GM12891 (cell line): ENCODE measurements at regions not wholly inside any gene's neighbourhood (a gene's known extent, or its start where the extent isn't known, plus 50 kb on each side); places are given as distances from the start of the nearest gene placed in this dataset.

Experiments used
- DNase-seq: peaks from one replicate; pipeline ENCODE4 v3.0.0; 2011; ENCODE audit warnings: low spot score; ENCODE audit not compliant: insufficient read length
- FAIRE-seq: peaks from 2 replicates; lab custom pipeline; 2011; peaks lifted over from hg19 to GRCh38; lab: Jason Lieb, UNC
- PAX5 ChIP-seq: IDR thresholded peaks from 2 replicates; pipeline ENCODE4 v1.6.1; 2011; ENCODE audit warnings: low read length, moderate library complexity, mild to moderate bottlenecking; ENCODE audit not compliant: insufficient read depth, severe bottlenecking
- POLR2A ChIP-seq: IDR thresholded peaks from 2 replicates; pipeline ENCODE4 v1.6.1; 2011; ENCODE audit warnings: low read depth, low read length, control low read depth
- POLR2AphosphoS5 ChIP-seq: IDR thresholded peaks from 2 replicates; pipeline ENCODE4 v1.6.1; 2011; ENCODE audit warnings: low read depth, low read length, control low read depth
- POU2F2 ChIP-seq: IDR thresholded peaks from 2 replicates; pipeline ENCODE4 v1.6.1; 2011; ENCODE audit warnings: low read depth, mild to moderate bottlenecking, control low read depth, low read length, moderate library complexity
- SPI1 ChIP-seq: IDR thresholded peaks from 2 replicates; pipeline ENCODE4 v1.6.1; 2011; ENCODE audit warnings: low read depth, low read length, control low read depth
- TAF1 ChIP-seq: IDR thresholded peaks from 2 replicates; pipeline ENCODE4 v1.6.1; 2011; ENCODE audit warnings: low read depth, low read length, control low read depth

DNA sequence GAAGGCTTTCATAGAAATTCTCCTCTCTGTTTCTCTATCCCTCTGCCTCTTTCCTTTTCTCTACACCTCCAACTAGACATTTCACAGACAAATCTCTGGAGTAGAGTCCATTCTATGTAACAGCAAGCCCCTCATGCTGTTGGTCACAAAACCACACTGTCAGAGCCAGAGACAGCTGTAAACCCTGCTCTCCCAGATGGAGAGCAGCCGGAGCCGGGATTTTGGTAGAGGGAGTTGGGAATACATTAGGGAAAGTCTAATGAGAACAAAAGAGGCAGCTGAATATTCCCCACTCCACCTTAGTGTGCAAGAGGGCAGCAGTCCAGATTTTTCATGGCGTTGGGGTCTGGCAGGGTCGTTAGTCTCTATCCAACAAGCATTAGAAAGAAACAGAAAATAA, 68.3 kb upstream of the EDN1 start:
- no peak for FAIRE-seq
- TF ChIP-seq TAF1 (no peak), POLR2A (no peak), POU2F2 (no peak), SPI1 (no peak), PAX5 (no peak)
- DNase-seq: no peak

DNA sequence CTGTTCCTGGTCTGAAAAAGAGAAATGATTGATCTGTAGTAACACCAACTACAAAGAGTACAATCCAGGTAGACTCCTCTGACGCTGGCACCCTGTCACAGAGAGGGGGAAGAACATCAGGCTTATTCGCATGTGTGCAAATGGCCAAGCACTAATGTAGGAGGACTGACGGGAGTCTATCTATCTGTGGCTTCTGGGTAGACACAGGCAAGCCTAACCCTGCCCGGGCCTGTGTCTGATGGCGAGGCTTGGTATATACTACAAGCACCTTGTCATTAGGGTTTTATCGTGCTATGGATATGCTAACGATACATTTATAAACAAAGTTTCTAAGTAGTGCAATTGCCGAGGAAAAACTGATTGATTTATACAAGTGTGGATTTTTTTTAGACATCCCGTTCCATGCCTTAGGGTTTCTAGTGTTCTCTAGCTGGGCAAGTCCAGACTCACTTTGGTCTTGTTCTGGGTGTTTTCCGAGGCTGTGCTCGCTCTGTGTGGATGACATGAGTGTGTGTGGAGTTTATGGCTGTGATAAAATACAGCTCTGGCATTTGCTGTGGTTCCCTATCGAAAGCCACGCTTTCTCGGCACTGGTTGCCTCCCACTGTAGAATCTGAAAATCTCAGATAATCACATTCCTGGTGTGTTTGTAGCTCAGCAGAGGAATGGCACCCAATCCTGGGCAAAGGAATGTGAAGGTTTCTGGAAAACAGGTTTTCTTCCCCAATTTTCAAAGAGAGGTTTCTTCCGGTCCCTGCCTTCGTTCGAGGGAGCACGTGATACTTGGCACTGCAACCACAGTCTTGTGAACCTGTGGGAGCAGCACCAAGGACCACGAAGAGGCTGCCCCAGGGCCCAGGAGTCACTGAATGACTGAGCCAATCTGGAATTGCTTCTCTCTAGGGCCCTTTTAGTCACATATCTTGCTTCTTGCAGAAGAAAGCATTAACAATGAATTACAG, 67.5 kb upstream of the EDN1 start:
- DNase-seq (no peak), FAIRE-seq (no peak)
- TF ChIP-seq POLR2AphosphoS5: no peak
- no peak for TF ChIP-seq PAX5
- no peak for TF ChIP-seq POU2F2
- no peak for TF ChIP-seq TAF1
- no peak for TF ChIP-seq POLR2A
- TF ChIP-seq SPI1: no peak

DNA sequence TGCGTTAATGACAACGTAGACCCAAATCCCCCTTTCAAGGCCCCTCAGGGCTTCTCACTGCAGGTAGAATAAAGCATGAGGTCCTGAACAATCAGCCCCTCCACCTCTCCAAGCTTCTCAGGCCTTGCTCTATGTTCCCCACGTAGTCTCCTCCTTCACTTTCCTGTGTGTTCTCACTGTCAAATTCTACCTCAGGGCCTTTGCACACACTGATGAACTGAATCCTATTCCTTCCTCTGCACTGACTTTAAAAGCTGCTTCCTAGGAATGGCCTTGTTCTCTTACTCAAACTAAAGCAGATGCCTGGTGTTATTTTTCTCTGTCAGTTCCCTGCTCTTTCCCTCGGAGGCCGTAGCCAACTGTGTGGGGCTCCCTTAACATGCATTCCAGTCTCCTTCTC, 66.8 kb upstream of the EDN1 start:
- TF ChIP-seq PAX5 (no peak), SPI1 (no peak), POLR2A (no peak), POLR2AphosphoS5 (no peak), POU2F2 (no peak)
- DNase-seq (no peak), FAIRE-seq (no peak)

DNA sequence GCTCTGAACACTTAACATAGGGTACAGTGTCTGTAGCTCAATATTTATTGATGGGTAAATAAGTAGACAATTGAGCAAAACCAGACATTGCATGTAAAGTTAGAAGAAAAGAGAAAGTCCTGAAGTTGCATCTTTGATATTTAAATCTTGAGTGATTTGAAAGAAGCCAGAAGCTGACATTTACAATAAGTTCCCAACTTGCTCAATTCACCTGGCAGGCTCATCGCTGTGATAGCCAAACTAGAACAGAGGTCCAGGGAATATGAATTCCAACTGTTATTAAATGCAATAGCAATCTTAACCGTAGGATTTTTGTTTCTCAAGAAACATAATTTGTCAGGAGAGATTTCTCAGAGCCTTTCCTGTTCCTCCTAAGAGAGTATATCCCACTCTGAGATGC, 65.9 kb upstream of the EDN1 start:
- TF ChIP-seq TAF1: no peak
- DNase-seq (no peak), FAIRE-seq (no peak)

DNA sequence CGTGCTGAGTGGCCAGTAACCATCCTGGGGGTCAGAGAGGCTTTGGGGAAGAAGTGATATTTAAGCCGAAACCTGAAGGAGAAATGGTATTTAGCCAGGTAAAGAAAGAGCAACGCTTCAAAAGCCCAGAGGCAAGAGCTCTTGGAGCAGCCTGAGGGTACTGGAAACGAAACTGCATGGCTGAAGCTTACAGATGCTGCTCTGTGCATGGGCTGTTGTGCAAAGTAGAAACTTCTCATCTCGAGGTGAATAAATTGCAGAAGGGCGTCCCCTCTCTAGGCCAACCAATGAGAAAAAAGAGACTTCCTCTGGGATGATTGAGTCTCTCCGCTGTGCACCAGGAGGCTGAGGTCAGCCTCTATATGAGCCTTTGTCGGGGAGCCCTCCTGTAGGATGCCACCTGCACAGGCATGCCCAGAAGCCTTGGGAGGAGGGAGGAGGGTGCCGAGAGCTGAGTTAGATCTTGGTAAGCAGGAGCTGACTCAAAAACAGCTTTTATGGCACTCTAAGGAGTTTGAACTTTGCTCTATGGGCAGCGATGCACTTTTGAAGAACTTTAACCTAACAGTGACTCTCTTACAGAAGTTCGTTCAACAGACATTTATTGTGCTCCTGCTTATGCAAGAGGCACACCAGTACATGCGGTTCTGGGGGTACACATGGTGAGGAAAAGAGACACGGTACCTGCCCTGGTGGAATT, 61.6 kb upstream of the EDN1 start:
- no peak for DNase-seq
- TF ChIP-seq POLR2A: no peak
- no peak for TF ChIP-seq POU2F2
- no peak for TF ChIP-seq TAF1
- TF ChIP-seq PAX5: no peak
- TF ChIP-seq POLR2AphosphoS5: no peak
- no peak for TF ChIP-seq SPI1
- no peak for FAIRE-seq

DNA sequence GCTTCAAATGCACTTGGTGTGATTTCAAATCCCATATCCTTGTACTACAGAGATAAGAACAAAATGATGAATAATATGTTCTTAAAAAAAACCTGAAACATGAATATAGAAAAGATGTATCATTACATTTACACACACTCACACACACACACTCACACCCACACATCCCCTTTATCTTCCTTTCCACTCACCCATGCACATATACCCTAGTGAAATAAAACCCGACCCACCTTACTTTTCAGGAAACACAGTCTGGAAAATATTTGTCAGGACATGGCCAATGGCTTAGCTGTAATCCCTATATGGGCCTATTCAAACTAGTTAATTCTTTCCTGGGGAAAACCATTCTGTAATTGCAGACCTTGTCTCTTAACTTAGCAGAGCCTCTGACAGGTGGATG, 60.8 kb upstream of the EDN1 start:
- DNase-seq: no peak

DNA sequence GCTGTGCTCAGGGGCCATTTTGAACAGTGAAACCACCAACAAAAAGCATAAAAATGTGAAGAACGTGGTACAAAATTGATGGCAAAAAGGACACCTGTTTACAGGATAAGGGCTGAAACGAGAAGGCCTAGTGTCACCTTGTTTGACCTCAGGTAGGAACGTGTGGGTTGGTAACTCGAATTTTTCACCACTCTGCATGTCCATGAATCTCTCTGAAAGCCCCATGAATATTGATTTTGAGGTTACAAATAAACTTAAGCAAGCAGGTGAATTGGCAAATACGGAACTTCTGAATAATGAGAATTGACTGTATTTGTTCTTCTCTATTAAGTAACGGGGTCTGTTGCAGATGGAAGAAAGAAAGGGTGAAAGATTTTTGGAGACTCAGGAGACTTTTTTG, 59.6 kb upstream of the EDN1 start:
- no peak for TF ChIP-seq PAX5
- TF ChIP-seq TAF1: no peak
- no peak for TF ChIP-seq POLR2AphosphoS5
- no peak for TF ChIP-seq POU2F2
- FAIRE-seq: no peak
- DNase-seq: no peak

More for the DNA sequence above, 60.8 kb upstream of the EDN1 start:
- TF ChIP-seq POLR2A (no peak), TAF1 (no peak), POLR2AphosphoS5 (no peak), SPI1 (no peak), PAX5 (no peak), POU2F2 (no peak)
- FAIRE-seq: no peak

DNA sequence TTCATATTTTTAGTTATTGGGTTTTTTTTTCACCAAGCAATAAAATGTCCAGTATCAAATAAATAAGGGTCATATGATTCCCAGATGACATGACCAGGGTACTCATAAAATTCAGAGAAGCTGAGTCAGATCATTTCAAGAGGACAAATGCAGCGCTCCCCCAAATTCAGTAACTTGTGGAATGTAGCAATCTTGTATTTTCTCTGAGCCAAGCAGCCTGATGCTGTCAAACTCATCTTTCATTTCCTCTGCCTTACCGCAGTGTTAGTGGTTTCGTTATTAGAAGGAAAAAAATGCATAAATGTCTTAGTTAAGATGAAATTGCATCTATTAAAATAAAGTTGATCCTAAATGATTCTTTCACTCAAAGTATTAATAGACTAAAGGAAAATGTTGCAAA, 57.8 kb upstream of the EDN1 start:
- TF ChIP-seq POU2F2 (no peak), TAF1 (no peak), POLR2A (no peak), SPI1 (peak; percentile 79), PAX5 (no peak), POLR2AphosphoS5 (no peak)
- DNase-seq (no peak), FAIRE-seq (peak; percentile 78)

DNA sequence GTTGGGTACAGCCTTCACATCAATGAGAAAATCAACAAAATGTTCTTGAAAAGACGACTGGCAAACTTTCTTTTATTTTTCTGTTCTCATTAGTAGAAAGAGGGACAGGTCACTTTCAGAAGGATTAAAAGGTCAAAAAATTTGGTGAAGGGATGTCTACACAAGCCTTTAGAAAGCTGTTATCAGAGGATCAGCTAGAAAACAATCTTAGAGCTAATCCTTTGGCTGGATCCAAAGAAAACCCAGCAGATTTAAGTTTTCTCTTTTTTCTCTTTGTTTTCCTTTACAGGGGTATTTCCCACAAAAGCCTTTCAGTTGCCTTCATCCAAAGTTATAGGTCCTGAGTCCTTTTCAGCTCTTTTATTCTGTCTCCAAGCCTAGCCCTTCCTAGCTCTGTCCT, 57.3 kb upstream of the EDN1 start:
- FAIRE-seq: no peak
- TF ChIP-seq POLR2A (no peak), POU2F2 (no peak), TAF1 (no peak), SPI1 (no peak), PAX5 (no peak), POLR2AphosphoS5 (no peak)
- DNase-seq: no peak
